NCI-H1092 (cell line): ENCODE measurements at regions not wholly inside any gene's neighbourhood (a gene's known extent, or its start where the extent isn't known, plus 50 kb on each side); places are given as distances from the start of the nearest gene placed in this dataset.

Source experiments
- DNase-seq: peaks from one replicate; lab custom pipeline; 2025; lab: John Stamatoyannopoulos, UW

GRCh38 chr3:187954873-187955586 is 198.9 kb upstream of the LPP start:
- DNase-seq, result no peak

GRCh38 chr3:187955587-187955952 is 198.4 kb upstream of the LPP start:
- DNase-seq, result no peak

GRCh38 chr3:187957165-187957581 is 196.8 kb upstream of the LPP start:
- no peak for DNase-seq

- no peak for DNase-seq
Measured at GRCh38 chr3:187957582-187957981, 196.4 kb upstream of the LPP start.

DNA sequence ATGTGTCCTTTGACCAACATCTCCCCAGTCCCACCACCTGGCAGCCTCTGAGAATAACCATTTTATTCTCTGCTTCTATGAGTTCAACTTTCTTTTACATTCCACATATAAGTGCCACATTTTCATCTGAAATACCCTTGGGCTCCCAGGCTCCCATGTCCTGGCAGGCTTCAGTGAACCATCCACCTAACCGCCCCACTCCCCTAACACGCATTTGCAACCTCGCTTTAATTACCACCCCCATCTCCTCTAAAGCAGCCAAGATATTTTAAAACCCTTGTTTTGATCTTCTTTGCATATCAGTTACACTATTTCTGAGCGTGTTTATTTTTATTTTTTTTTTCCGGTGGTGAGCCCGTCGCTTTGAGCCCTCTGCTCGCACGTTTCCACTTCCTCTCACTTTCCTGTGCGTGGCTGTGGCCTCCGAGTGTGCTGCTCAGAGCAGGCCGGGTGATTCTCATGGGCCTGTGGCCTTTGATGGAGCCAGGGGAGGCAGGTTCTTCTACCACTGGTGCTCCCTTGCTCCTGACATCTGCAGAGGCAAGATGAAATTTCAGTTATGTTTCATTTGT is 195.4 kb upstream of the LPP start:
- no peak for DNase-seq

GRCh38 chr3:187960820-187961219 is 193.1 kb upstream of the LPP start:
- no peak for DNase-seq

GRCh38 chr3:187961366-187961765 is 192.6 kb upstream of the LPP start:
- DNase-seq, result no peak

- no peak for DNase-seq
Measured at GRCh38 chr3:187963003-187963676, 190.8 kb upstream of the LPP start.

GRCh38 chr3:187963677-187964385 is 190.1 kb upstream of the LPP start:
- DNase-seq, result no peak

- no peak for DNase-seq
Measured at GRCh38 chr3:187964760-187965159, 189.2 kb upstream of the LPP start.

GRCh38 chr3:187966096-187966495 is 187.9 kb upstream of the LPP start:
- no peak for DNase-seq

- DNase-seq, result no peak
Measured at GRCh38 chr3:187966636-187967406, 187.1 kb upstream of the LPP start.

DNA sequence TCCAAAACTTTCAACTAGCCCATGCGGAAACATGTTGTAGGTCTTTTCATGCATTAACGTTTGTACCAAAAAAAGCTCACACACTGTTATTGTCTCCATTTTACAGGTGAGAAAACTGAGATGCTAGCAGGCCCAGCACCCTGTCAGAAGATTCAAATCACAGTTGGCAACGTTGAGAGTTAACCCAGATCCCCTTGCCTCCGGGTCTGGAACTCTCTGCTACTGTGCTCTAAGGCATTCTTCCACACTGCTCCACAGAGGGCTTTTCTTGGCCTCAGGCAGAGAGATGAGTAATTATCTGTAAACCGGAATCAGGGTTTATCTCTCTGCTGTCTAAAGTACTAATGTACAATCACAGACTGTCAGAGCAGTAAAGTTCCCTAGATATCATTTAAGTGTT is 186.0 kb upstream of the LPP start:
- no peak for DNase-seq

- no peak for DNase-seq
Measured at GRCh38 chr3:187968883-187969580, 184.9 kb upstream of the LPP start.

DNA sequence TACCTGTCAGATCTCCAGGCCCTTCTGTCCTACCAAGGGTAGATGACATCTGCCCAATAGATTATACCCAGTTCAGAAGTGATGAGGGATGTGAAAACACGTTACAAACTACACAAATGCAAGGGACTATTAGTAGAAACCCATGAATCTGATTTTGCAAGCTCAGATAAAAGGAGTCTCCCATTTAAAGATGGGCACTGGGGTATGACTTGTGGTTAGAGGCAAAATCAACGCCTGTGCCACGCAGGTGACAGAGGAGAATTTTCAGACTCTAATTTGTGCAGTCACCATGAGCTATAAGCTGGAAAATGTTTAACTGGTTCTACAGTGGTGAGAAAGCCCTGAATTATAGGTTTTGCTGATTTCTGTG is 184.4 kb upstream of the LPP start:
- no peak for DNase-seq

DNA sequence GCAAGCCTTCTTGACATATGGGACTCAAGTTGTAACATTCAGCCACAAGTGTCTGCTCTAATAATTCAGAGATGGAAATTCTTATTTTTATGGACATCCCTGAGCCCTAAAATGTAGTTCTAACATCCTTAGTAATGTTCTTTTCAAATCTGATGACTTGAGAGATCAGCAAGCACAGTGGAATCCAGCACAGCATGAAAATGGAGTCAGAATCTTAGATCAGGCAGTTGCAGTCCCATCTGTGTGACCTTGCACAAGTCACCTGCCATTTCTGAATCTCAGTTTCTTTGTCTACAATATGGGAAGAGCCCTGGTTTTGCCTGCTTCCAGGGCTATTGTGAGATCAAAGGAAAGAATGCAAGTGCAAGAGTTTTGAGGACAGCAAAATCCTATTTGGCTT is 183.9 kb upstream of the LPP start:
- no peak for DNase-seq

- DNase-seq, result no peak
Measured at GRCh38 chr3:187971629-187972028, 182.3 kb upstream of the LPP start.

DNA sequence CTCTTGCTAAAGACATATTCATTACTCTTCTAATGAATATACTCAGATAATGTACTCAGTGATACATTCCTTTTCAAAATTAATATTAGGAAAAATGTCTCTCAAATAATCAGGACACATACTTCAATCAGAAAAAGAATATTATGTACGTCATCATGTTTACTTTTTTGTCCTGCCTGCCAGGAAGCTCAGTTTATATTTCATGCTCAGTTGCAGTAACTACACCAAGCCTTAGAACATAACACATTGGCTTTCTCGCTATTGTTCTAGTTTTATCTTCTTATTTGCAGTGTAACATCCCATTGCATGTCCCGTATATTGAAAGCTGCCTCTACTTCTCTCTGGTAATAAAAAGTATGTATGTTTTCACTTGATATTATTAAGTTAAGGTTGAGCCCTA is 181.5 kb upstream of the LPP start:
- no peak for DNase-seq

GRCh38 chr3:187973977-187974870 is 179.7 kb upstream of the LPP start:
- DNase-seq, result no peak

GRCh38 chr3:187974871-187975271 is 179.1 kb upstream of the LPP start:
- DNase-seq, result no peak
